Panc1 (cell line): ENCODE measurements at regions not wholly inside any gene's neighbourhood (a gene's known extent, or its start where the extent isn't known, plus 50 kb on each side); places are given as distances from the start of the nearest gene placed in this dataset.

Experiments
- POLR2AphosphoS5 ChIP-seq: IDR thresholded peaks from 2 replicates; pipeline ENCODE4 v1.6.1; 2012; ENCODE audit warnings: mild to moderate bottlenecking, low read depth, low read length, moderate library complexity
- REST ChIP-seq, 2 experiments: IDR thresholded peaks; 2 replicates each; pipeline ENCODE4 v1.6.1; 2011 to 2012; ENCODE audit warnings: low read depth in 2 of 2, control low read depth in 1 of 2, low read length in 1 of 2, mild to moderate bottlenecking in 1 of 2, moderate library complexity in 1 of 2; ENCODE audit not compliant: insufficient read depth in 1 of 2
- SIN3A ChIP-seq: IDR thresholded peaks from 2 replicates; pipeline ENCODE4 v1.6.1; 2012; ENCODE audit warnings: low read depth, mild to moderate bottlenecking, low read length, moderate library complexity, borderline replicate concordance; ENCODE audit not compliant: insufficient read depth
- TF ChIP-seq, protein P1 (sequence below): fragments of 450-650 bp; IDR thresholded peaks from 2 replicates; pipeline ENCODE4 v1.5.1; 2017; ENCODE audit warnings: mild to moderate bottlenecking

DNA sequence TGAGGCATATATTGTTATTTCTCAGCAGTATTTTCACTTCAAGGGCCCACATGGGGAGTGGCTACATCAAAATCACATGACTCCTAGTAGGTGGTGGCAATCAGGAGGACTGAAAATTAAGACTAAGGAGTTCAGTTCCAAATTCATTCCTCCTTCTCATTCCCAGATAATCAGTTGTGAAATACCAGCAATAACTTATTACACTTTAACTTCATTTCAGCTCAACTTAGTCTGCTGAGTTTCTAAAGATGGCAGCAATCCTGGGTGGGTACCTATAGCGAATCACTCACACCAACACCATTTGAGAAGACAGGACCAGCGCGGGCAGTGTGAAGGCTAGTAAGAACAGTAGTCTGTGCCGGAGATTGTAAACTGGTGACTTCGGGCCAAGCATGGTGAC is 63.9 kb upstream of the SLC10A2 start:
- TF ChIP-seq, protein P1, sequence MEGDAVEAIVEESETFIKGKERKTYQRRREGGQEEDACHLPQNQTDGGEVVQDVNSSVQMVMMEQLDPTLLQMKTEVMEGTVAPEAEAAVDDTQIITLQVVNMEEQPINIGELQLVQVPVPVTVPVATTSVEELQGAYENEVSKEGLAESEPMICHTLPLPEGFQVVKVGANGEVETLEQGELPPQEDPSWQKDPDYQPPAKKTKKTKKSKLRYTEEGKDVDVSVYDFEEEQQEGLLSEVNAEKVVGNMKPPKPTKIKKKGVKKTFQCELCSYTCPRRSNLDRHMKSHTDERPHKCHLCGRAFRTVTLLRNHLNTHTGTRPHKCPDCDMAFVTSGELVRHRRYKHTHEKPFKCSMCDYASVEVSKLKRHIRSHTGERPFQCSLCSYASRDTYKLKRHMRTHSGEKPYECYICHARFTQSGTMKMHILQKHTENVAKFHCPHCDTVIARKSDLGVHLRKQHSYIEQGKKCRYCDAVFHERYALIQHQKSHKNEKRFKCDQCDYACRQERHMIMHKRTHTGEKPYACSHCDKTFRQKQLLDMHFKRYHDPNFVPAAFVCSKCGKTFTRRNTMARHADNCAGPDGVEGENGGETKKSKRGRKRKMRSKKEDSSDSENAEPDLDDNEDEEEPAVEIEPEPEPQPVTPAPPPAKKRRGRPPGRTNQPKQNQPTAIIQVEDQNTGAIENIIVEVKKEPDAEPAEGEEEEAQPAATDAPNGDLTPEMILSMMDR, result no peak
- TF ChIP-seq SIN3A (no peak), POLR2AphosphoS5 (no peak), REST (IDR thresholded peaks at IDR 0.05; ENCODE audit: insufficient read depth in 1 of 2, low read depth in 2 of 2, low read length in 1 of 2) (no peak)
